ENCODE measurements at regions not wholly inside any gene's neighbourhood (a gene's known extent, or its start where the extent isn't known, plus 50 kb on each side); places are given as distances from the start of the nearest gene placed in this dataset.

DNA sequence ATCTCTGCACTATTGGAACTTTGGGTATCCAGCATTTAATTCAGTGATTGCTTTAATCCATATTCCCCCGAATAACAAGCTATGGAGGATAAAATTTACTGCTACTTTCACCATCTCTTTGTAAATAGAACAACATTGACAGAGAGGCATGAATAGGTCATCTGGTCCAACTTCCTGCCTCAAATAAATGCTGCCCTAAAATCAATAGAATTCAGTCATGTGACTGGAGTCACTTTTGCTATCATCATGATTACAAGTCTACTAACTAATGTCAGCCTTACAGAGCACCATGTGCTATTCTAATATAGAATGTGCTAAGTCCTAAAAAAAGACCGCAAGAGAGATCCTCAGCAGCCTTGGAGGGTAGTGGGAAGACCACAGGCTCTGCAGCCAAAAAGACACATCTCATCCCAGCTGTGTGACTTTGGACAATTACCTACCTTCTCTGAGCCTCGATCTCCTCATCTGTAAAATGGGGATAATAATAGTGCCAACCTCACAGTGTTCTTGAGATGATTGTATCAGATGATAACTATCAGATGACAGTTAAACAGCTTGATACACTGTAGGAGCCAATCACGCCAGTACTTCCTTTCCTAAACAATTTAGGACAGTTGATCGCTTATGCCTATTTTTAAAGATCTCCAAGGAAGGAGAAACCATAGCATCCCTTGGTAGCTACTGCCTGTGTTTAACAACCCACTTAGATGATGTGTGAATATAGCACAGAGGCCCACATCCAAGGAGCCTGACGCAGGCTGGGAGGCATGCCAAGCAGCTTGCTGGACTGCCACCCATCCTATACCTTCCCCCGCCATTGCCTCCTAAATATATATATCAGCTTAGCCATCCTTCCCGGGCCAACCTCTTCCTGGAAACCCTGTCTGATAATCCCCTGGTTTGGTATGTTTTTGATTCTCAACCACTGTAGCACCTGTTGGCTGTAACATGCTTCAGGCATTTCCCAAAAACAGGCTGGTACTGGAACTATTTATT, 77.3 kb upstream of the PHF21A start:
- Histone ChIP-seq H3K4me3 (no peak overlapping the region), H3K36me3 (no peaks in the 10 kb centered on the region), H3K4me1 (no peaks in the 10 kb centered on the region), H3K9me3 (no peaks in the 10 kb centered on the region), H3K27ac (no peak overlapping the region), H3K27me3 (no peaks in the 10 kb centered on the region)
- no peak for DNase-seq
- no peak for TF ChIP-seq CTCF (IDR thresholded peaks at IDR 0.05)
- TF ChIP-seq POLR2A (IDR thresholded peaks at IDR 0.05), result no peak

DNA sequence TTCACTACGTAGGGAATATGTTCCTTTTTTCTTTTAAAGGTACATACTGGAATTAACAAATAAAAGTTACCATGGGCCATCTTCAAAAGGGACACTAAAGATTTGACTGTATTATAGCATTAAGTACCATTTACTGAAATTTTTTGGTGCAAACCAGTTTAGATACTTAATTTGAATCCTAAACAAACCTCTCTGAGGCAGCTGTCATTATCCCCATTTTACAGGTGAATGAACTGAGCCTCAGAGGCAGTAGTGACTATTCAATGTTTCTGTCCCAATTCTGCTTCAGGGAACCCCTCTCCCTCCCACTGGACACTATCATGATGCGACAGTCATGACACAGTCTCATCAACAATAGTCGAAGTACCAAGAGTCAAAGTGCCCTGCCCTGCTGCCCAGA, 76.2 kb upstream of the PHF21A start:
- H3K36me3 ChIP-seq, result no peaks in the 10 kb centered on the region
- H3K9me3 ChIP-seq, result no peaks in the 10 kb centered on the region

DNA sequence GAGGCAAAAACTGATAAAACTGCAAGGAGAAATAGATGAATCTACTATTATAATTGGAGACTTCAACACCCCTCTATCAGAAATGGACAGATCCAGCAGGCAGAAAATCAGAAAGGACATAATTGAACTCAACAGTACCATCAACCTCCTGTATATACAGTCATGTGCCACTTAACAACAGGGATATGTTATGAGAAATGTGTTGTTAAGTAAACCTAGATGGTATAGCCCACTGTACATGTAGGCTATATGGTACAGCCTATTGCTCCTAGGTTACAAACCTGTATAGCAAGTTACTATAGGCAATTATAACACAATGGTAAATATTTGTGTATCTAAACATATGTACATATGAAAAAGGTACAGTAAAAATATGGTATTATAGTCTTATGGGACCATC, 66.8 kb upstream of the PHF21A start:
- Histone ChIP-seq H3K27me3 (no peaks in the 10 kb centered on the region), H3K27ac (no peak overlapping the region), H3K4me3 (no peak overlapping the region), H3K4me1 (no peaks in the 10 kb centered on the region), H3K9me3 (no peaks in the 10 kb centered on the region), H3K36me3 (no peaks in the 10 kb centered on the region)
- TF ChIP-seq CTCF (IDR thresholded peaks at IDR 0.05) (no peak), POLR2A (IDR thresholded peaks at IDR 0.05) (no peak)
- no peak for DNase-seq

More for the DNA sequence above, 76.2 kb upstream of the PHF21A start:
- no peaks in the 10 kb centered on the region for H3K27me3 ChIP-seq
- no peak for DNase-seq
- TF ChIP-seq CTCF (IDR thresholded peaks at IDR 0.05) (no peak), POLR2A (IDR thresholded peaks at IDR 0.05) (no peak)
- no peaks in the 10 kb centered on the region for H3K4me1 ChIP-seq
- H3K27ac ChIP-seq, result no peak overlapping the region
- H3K4me3 ChIP-seq, result no peak overlapping the region

DNA sequence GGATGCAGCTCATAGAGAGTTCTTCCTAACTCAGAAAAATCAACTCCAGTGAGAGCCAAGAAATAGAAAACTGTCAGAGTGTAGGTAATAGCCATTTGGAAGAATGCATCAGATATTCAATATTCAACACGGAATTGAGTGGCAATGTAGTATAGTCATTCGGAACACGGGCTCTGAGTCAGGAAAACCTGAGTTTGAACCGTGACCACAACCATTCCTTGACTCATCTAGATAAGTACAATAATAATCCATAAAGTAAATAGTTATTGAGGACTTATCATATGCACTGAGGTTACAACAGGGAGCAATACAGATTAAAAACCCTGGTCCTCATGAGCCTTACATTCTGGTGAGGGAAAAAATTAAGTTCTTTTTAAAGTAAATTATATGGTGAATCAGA, 62.6 kb upstream of the PHF21A start:
- Histone ChIP-seq H3K27ac (no peak overlapping the region), H3K9me3 (no peaks in the 10 kb centered on the region), H3K27me3 (no peaks in the 10 kb centered on the region), H3K4me3 (no peak overlapping the region), H3K36me3 (no peaks in the 10 kb centered on the region), H3K4me1 (no peaks in the 10 kb centered on the region)
- DNase-seq, result no peak
- TF ChIP-seq CTCF (IDR thresholded peaks at IDR 0.05) (no peak), POLR2A (IDR thresholded peaks at IDR 0.05) (no peak)

DNA sequence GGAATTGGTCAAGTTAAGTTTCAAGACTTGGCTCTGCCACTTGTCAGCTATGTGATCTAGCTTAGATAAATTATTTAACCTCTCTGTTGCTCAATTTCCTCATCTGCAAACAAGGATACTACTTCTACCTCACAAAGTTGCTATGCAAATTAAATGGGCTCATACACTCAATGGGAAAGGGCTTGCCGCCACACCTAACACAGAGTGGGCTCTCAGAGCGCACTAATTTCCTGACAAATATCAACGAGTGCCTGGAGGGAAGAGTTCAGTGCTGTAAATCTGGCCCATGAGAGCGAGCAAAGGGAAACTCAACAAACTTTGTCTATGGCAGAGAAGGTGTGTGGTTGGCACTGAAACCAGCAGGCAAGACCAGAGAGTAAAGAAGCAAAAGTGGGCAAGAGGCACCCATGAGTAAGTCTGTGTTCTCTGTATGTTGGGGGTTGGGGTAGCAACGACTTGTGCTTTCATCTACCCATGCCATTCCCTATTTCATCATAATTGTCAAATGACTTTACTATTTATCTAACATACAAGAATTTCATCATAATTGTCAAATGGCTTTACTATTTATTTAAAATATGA, 60.7 kb upstream of the PHF21A start:
- TF ChIP-seq CTCF (IDR thresholded peaks at IDR 0.05) (no peak), POLR2A (IDR thresholded peaks at IDR 0.05) (no peak)

More for the DNA sequence above, 60.7 kb upstream of the PHF21A start:
- no peak for DNase-seq
- H3K27me3 ChIP-seq, result no peaks in the 10 kb centered on the region
- H3K4me3 ChIP-seq, result no peak overlapping the region
- H3K36me3 ChIP-seq, result no peaks in the 10 kb centered on the region
- H3K27ac ChIP-seq, result no peak overlapping the region
- no peaks in the 10 kb centered on the region for H3K9me3 ChIP-seq
- H3K4me1 ChIP-seq, result no peaks in the 10 kb centered on the region

All from Peyer's patch (tissue), 4 donors.